C4-2B (cell line): ENCODE measurements at regions not wholly inside any gene's neighbourhood (a gene's known extent, or its start where the extent isn't known, plus 50 kb on each side); places are given as distances from the start of the nearest gene placed in this dataset.

Experiments used
- ZFX ChIP-seq: fragments of 450-650 bp; IDR thresholded peaks from 2 replicates; pipeline ENCODE4 v1.6.1; 2017
- TF ChIP-seq, protein P1 (sequence below): fragments of 450-650 bp; conservative IDR thresholded peaks from 2 replicates; pipeline ENCODE4 v1.5.1; 2017; ENCODE audit warnings: mild to moderate bottlenecking

DNA sequence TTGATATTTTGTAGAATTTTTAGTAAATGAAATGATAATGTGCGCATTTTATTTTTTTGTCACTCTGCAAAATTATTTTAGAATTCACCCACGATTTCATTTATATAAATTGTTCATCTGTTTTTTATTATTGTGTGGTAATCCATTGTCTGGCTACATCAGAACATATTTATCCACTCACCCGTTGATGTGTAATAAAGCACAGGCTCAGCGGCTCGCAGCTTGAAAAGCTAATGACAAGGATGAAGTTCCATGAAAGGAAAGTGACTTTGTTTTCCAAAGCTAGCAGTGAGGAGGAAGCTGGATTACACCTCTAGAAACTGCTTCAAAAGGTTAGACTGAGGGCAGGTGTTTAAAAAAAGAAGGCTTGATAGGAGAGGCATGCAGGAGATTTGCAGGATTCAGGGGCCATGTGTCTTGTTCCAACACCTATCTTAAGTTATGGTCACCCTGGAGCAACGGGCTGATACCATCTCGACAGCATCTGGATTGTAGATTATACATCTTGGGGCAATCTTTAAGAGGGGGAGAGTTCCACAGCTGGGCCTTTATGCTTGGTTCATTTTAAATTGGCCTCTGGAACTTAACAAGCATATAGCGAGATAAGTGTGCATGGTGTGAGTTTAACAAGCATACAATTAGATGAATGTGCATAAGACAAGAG, 194.1 kb downstream of the TMTC3 start:
- TF ChIP-seq ZFX = no peak
- TF ChIP-seq, protein P1, sequence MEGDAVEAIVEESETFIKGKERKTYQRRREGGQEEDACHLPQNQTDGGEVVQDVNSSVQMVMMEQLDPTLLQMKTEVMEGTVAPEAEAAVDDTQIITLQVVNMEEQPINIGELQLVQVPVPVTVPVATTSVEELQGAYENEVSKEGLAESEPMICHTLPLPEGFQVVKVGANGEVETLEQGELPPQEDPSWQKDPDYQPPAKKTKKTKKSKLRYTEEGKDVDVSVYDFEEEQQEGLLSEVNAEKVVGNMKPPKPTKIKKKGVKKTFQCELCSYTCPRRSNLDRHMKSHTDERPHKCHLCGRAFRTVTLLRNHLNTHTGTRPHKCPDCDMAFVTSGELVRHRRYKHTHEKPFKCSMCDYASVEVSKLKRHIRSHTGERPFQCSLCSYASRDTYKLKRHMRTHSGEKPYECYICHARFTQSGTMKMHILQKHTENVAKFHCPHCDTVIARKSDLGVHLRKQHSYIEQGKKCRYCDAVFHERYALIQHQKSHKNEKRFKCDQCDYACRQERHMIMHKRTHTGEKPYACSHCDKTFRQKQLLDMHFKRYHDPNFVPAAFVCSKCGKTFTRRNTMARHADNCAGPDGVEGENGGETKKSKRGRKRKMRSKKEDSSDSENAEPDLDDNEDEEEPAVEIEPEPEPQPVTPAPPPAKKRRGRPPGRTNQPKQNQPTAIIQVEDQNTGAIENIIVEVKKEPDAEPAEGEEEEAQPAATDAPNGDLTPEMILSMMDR = no peak
